Activated CD4-positive, alpha-beta T cell treated with anti-CD3 and anti-CD28 coated beads, Interleukin-10, Interleukin-2, amounts not matched to agents 100 ng/mL and 50 ng/mL, durations not matched to agents 16 hours and 8 hours (primary cell): ENCODE measurements at regions not wholly inside any gene's neighbourhood (a gene's known extent, or its start where the extent isn't known, plus 50 kb on each side); places are given as distances from the start of the nearest gene placed in this dataset.
A peak's percentile ranks its signal among the peaks of the same experiment; 100 is the strongest.

Experiments used
- DNase-seq: peaks from one replicate; pipeline ENCODE4 v3.0.0-alpha.2; 2020

- DNase-seq = no peak
Measured at GRCh38 chr1:177392336-177392735, 221.6 kb downstream of the BRINP2 start.

- DNase-seq = peak; percentile 4
Measured at GRCh38 chr1:177385760-177386698, 215.3 kb downstream of the BRINP2 start.

- DNase-seq = no peak
Measured at GRCh38 chr1:177384461-177384860, 213.7 kb downstream of the BRINP2 start.

- DNase-seq = peak; percentile 18
Measured at GRCh38 chr1:177383715-177384114, 213.0 kb downstream of the BRINP2 start.

GRCh38 chr1:177377866-177378265 lies 207.1 kb downstream of the BRINP2 start:
- no peak for DNase-seq

- peak; percentile 10 for DNase-seq
Measured at GRCh38 chr1:177368255-177368654, 197.5 kb downstream of the BRINP2 start.

- DNase-seq = no peak
Measured at GRCh38 chr1:177366091-177366490, 195.3 kb downstream of the BRINP2 start.

- no peak for DNase-seq
Measured at GRCh38 chr1:177360791-177361190, 190.0 kb downstream of the BRINP2 start.

- no peak for DNase-seq
Measured at GRCh38 chr1:177356674-177357435, 186.1 kb downstream of the BRINP2 start.

GRCh38 chr1:177355575-177355974 lies 184.8 kb downstream of the BRINP2 start:
- DNase-seq = peak; percentile 1

GRCh38 chr1:177354247-177354646 lies 183.5 kb downstream of the BRINP2 start:
- no peak for DNase-seq

GRCh38 chr1:177351361-177352108 lies 180.8 kb downstream of the BRINP2 start:
- no peak for DNase-seq

GRCh38 chr1:177346790-177347359 lies 176.1 kb downstream of the BRINP2 start:
- DNase-seq = no peak

GRCh38 chr1:177343445-177343844 lies 172.7 kb downstream of the BRINP2 start:
- DNase-seq = no peak

GRCh38 chr1:177341773-177342172 lies 171.0 kb downstream of the BRINP2 start:
- DNase-seq = no peak

- no peak for DNase-seq
Measured at GRCh38 chr1:177340601-177341067, 169.9 kb downstream of the BRINP2 start.

GRCh38 chr1:177338376-177338775 lies 167.6 kb downstream of the BRINP2 start:
- DNase-seq = no peak

GRCh38 chr1:177334903-177335302 lies 164.1 kb downstream of the BRINP2 start:
- no peak for DNase-seq

- DNase-seq = no peak
Measured at GRCh38 chr1:177333936-177334595, 163.3 kb downstream of the BRINP2 start.
